ENCODE measurements at regions not wholly inside any gene's neighbourhood (a gene's known extent, or its start where the extent isn't known, plus 50 kb on each side); places are given as distances from the start of the nearest gene placed in this dataset.

GRCh38 chr15:91795235-91795634 lies 58.3 kb upstream of the SLCO3A1 start:
- H3K9me3 Mint-ChIP-seq, result peaks cover 3% of the 10 kb centered on the region
- TF ChIP-seq CTCF (conservative IDR thresholded peaks at IDR 0.05), result no peak
- no peak overlapping the region for H3K27ac Mint-ChIP-seq (ENCODE audit: unreplicated experiment)
- H3K4me3 Mint-ChIP-seq, result no peak overlapping the region
- H3K36me3 Mint-ChIP-seq (ENCODE audit: low read depth), result no peaks in the 10 kb centered on the region
- no peak for DNase-seq (ENCODE audit: low read depth, low spot score)
- peaks cover 5% of the 10 kb centered on the region for H3K4me1 Mint-ChIP-seq
- peaks cover 2% of the 10 kb centered on the region for H3K27me3 Mint-ChIP-seq (ENCODE audit: low read depth)

- Mint-ChIP-seq H3K4me1 (peaks cover 5% of the 10 kb centered on the region), H3K4me3 (no peak overlapping the region), H3K27me3 (ENCODE audit: low read depth) (peaks cover 2% of the 10 kb centered on the region), H3K9me3 (peaks cover 3% of the 10 kb centered on the region), H3K36me3 (ENCODE audit: low read depth) (no peaks in the 10 kb centered on the region), H3K27ac (ENCODE audit: unreplicated experiment) (no peak overlapping the region)
- DNase-seq (ENCODE audit: low read depth, low spot score), result no peak
- no peak for TF ChIP-seq CTCF (conservative IDR thresholded peaks at IDR 0.05)
These were observed 51.5 kb upstream of the SLCO3A1 start for GRCh38 chr15:91801836-91802534.

GRCh38 chr15:91803260-91803659 lies 50.2 kb upstream of the SLCO3A1 start:
- no peak overlapping the region for H3K4me3 Mint-ChIP-seq
- H3K36me3 Mint-ChIP-seq (ENCODE audit: low read depth), result no peaks in the 10 kb centered on the region
- peaks cover 5% of the 10 kb centered on the region for H3K4me1 Mint-ChIP-seq
- no peak for DNase-seq (ENCODE audit: low read depth, low spot score)
- peaks cover 2% of the 10 kb centered on the region for H3K27me3 Mint-ChIP-seq (ENCODE audit: low read depth)
- H3K9me3 Mint-ChIP-seq, result peaks cover 4% of the 10 kb centered on the region
- no peak for TF ChIP-seq CTCF (conservative IDR thresholded peaks at IDR 0.05)
- no peak overlapping the region for H3K27ac Mint-ChIP-seq (ENCODE audit: unreplicated experiment)

Measured in neural crest cell (in vitro differentiated cells).